Activated CD8-positive, alpha-beta T cell treated with anti-CD3 and anti-CD28 coated beads for 36 hours (primary cell): ENCODE measurements at regions not wholly inside any gene's neighbourhood (a gene's known extent, or its start where the extent isn't known, plus 50 kb on each side); places are given as distances from the start of the nearest gene placed in this dataset.
A peak's percentile ranks its signal among the peaks of the same experiment; 100 is the strongest.

ENCODE experiments used
- ATAC-seq: fragments of 200-7000 bp; cut with Tn5 transposase; one replicate; pipeline ENCODE4 v1.10.0; 2021; ENCODE audit warnings: mild to moderate bottlenecking, moderate library complexity
- CTCF ChIA-PET: fragments of 350-600 bp; sonication (Branson Sonifier 250); formaldehyde crosslinking; loops from one replicate; lab custom pipeline; 2021; ENCODE audit warnings: antibody characterized with exemption; lab: Charles Lee
- POLR2A ChIA-PET: fragments of 350-600 bp; sonication (Branson Sonifier 250); formaldehyde crosslinking; loops from one replicate; lab custom pipeline; 2021; ENCODE audit warnings: antibody characterized with exemption; lab: Charles Lee
- DNase-seq: peaks from one replicate; pipeline ENCODE4 v3.0.0-alpha.2; 2020
- H3K27ac Mint-ChIP-seq: one replicate; pipeline ENCODE4 v1.8.0; 2021; ENCODE audit warnings: mild to moderate bottlenecking, mixed read lengths
- H3K27me3 Mint-ChIP-seq: one replicate; pipeline ENCODE4 v1.8.0; 2021; ENCODE audit warnings: mixed read lengths
- H3K36me3 Mint-ChIP-seq: one replicate; pipeline ENCODE4 v1.8.0; 2021; ENCODE audit warnings: low read depth, mixed read lengths
- H3K4me1 Mint-ChIP-seq: one replicate; pipeline ENCODE4 v1.8.0; 2021; ENCODE audit warnings: low read depth, mixed read lengths
- H3K4me3 Mint-ChIP-seq: one replicate; pipeline ENCODE4 v1.8.0; 2021; ENCODE audit warnings: mild to moderate bottlenecking, moderate library complexity, mixed read lengths
- H3K9me3 Mint-ChIP-seq: one replicate; pipeline ENCODE4 v1.8.0; 2021; ENCODE audit warnings: mixed read lengths
- CTCF ChIP-seq: fragments of 200-600 bp; IDR thresholded peaks from one replicate; pipeline ENCODE4 v1.8.0; 2022; ENCODE audit warnings: antibody characterized with exemption, mild to moderate bottlenecking
- intact Hi-C: fragments of 100-400 bp; cut with micrococcal nuclease; formaldehyde crosslinking; loops from one replicate; pipeline ENCODE4 v1.10.0; 2022

- peaks cover 3% of the 10 kb centered on the region for H3K9me3 Mint-ChIP-seq
- intact Hi-C loops: no loop called here
- ATAC-seq (no peak), DNase-seq (no peak)
- H3K27me3 Mint-ChIP-seq: peaks cover 2% of the 10 kb centered on the region
- ChIA-PET POLR2A (interaction anchor here (1.5 to 1.9 kb wide), 2 partner anchors 23 to 331 kb away, joined by 5 to 7 read pairs; partner anchors contain the start of gene DUSP6), CTCF (interaction anchor here (1.9 to 6.0 kb wide), 6 partner anchors 12 to 505 kb away, joined by 11 to 78 read pairs (median 73); partner anchors contain the start of genes GALNT4 and POC1B)
- TF ChIP-seq CTCF: no peak
- no peaks in the 10 kb centered on the region for H3K36me3 Mint-ChIP-seq
- no peak overlapping the region for H3K4me3 Mint-ChIP-seq
- peak overlapping the region; percentile 32 for H3K27ac Mint-ChIP-seq
- H3K4me1 Mint-ChIP-seq: peaks cover 13% of the 10 kb centered on the region
Observed at GRCh38 chr12:89020689-89021088, 331.6 kb downstream of the DUSP6 start.

DNA sequence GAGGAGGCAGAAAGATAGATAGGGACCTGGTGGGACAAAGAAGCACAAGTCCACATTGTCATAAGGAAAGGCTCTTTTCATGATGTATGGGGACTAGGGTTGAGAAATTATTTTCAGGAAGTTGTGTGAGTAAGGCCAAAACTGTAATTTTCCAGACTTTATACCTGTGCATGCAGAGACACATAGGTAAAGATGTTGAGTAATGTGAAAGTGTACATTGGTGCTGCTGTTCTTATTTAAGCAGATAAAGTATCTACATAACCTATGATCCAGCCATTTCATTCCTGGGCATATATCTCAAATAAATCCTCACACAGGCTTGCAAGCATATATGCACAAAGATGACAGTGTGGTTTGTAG, 332.2 kb downstream of the DUSP6 start:
- H3K9me3 Mint-ChIP-seq: peaks cover 3% of the 10 kb centered on the region
- H3K36me3 Mint-ChIP-seq: no peaks in the 10 kb centered on the region
- H3K27ac Mint-ChIP-seq: no peak overlapping the region
- CTCF ChIA-PET: interaction anchor here (0.6 to 6.0 kb wide), 22 partner anchors 8 to 509 kb away, joined by 3 to 78 read pairs (median 6); partner anchors contain the start of genes GALNT4 and POC1B
- DNase-seq (no peak), ATAC-seq (no peak)
- no peak overlapping the region for H3K4me3 Mint-ChIP-seq
- peaks cover 13% of the 10 kb centered on the region for H3K4me1 Mint-ChIP-seq
- POLR2A ChIA-PET: interaction anchor here (1.5 to 1.9 kb wide), 4 partner anchors 20 to 332 kb away, joined by 3 to 7 read pairs (median 6); partner anchors contain the start of gene DUSP6
- H3K27me3 Mint-ChIP-seq: peaks cover 3% of the 10 kb centered on the region
- intact Hi-C loops: no loop called here
- no peak for TF ChIP-seq CTCF

DNA sequence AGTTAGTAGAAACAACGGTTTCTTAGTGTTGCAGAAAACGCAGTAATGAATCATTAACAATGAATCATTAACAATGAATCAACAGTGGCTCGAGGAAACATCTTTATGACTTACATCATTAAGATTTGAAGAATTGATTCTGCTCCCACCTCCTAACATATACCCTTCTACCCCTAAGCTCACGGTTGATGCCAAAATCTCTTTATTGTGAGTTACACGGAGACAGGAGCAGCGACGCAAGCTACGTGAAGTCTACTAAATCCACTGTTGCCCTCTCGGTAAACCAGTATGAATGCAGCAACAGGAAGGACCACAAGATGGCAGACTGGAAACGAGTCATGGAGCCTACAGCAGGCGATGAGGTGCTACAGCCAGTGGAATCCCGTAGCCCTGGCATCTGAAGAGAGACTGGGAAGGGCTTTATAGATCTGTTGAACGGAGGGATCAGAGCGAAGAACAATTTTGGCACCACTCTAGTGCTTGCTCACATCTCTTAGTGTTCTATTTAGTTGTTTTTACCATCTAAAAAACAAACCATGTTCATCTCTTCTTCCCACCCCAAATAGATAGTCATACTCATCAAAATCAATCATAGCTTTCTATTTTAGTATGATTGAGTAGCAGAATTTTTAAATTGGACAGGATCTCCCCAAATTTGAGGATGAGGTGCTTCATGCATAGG, 332.7 kb downstream of the DUSP6 start:
- TF ChIP-seq CTCF: peak; percentile 81
- peaks cover 13% of the 10 kb centered on the region for H3K4me1 Mint-ChIP-seq
- peak; percentile 93 for ATAC-seq
- H3K27me3 Mint-ChIP-seq: peaks cover 3% of the 10 kb centered on the region
- peaks cover 2% of the 10 kb centered on the region for H3K9me3 Mint-ChIP-seq
- DNase-seq: peak; percentile 86
- ChIA-PET POLR2A (interaction anchor here (0.9 to 1.9 kb wide), 5 partner anchors 19 to 333 kb away, joined by 3 to 7 read pairs (median 5); partner anchors contain the start of gene DUSP6), CTCF (interaction anchor here (0.6 to 6.0 kb wide), 36 partner anchors 9 to 510 kb away, joined by 3 to 78 read pairs (median 4); partner anchors contain the start of genes DUSP6, GALNT4 and POC1B)
- no peaks in the 10 kb centered on the region for H3K36me3 Mint-ChIP-seq
- intact Hi-C loops: loop anchor here (1.0 to 5.0 kb wide), 5 partner anchors 21 to 509 kb away; partner anchors contain the start of gene DUSP6
- H3K27ac Mint-ChIP-seq: no peak overlapping the region
- H3K4me3 Mint-ChIP-seq: no peak overlapping the region

- intact Hi-C loops: loop anchor here (5.0 kb wide), 2 partner anchors 35 to 335 kb away; partner anchors contain the start of gene DUSP6
- Mint-ChIP-seq H3K9me3 (no peaks in the 10 kb centered on the region), H3K4me3 (peak overlapping the region; percentile 27), H3K36me3 (no peaks in the 10 kb centered on the region), H3K27me3 (peaks cover 5% of the 10 kb centered on the region), H3K4me1 (peaks cover 7% of the 10 kb centered on the region), H3K27ac (peak overlapping the region; percentile 14)
- ATAC-seq (peak; percentile 21), DNase-seq (peak; percentile 48)
- ChIA-PET CTCF (interaction anchor here (0.6 to 6.0 kb wide), 47 partner anchors 10 to 876 kb away, joined by 3 to 78 read pairs (median 4); partner anchors contain the start of genes CEP290, DUSP6, GALNT4 and POC1B), POLR2A (interaction anchor here (0.6 to 1.3 kb wide), 2 partner anchors 22 to 451 kb away, joined by 3 to 4 read pairs; no protein-coding TSS in a partner anchor)
- TF ChIP-seq CTCF: peak; percentile 94
Observed at GRCh38 chr12:89016970-89017778, 335.1 kb downstream of the DUSP6 start.
